HCT116 (cell line): ENCODE measurements at regions not wholly inside any gene's neighbourhood (a gene's known extent, or its start where the extent isn't known, plus 50 kb on each side); places are given as distances from the start of the nearest gene placed in this dataset.

ENCODE experiments used
- ATAC-seq: fragments of 200-7000 bp; cut with Tn5 transposase; 2 replicates; pipeline ENCODE4 v1.9.1; 2020; ENCODE audit warnings: mild to moderate bottlenecking, moderate library complexity
- BruUV-seq: library from RNA; stranded (reverse); fragments of 400-500 nt; replicated peaks from 2 replicates; lab custom pipeline; 2021; lab: Mats Ljungman, UMichigan
- CTCF ChIA-PET: fragments of 300-600 bp; sonication (Branson Sonifier 250); formaldehyde crosslinking; loops from one replicate; lab custom pipeline; 2021; ENCODE audit warnings: antibody characterized with exemption; lab: Charles Lee
- POLR2A ChIA-PET: fragments of 300-600, 350-600 bp; sonication (Branson Sonifier 250); formaldehyde crosslinking; loops from one replicate; lab custom pipeline; 2021; ENCODE audit warnings: antibody characterized with exemption; lab: Charles Lee
- RAD21 ChIA-PET, 2 experiments: fragments of 300-600 bp; sonication (Branson Sonifier 250); formaldehyde crosslinking; loops; one replicate each; lab custom pipeline; 2023; ENCODE audit warnings: low total read pairs in 2 of 2; ENCODE audit not compliant: uncharacterized antibody in 2 of 2, unreplicated experiment in 2 of 2, low non-redundant PET in 1 of 2; lab: Charles Lee
- DNase-seq: peaks from one replicate; pipeline ENCODE4 v3.0.0-alpha.2; 2010; ENCODE audit warnings: low read depth, low spot score
- H2AFZ ChIP-seq: fragments of 200-600 bp; shearing (Covaris generic), sonication (generic); 2 replicates; pipeline ENCODE4 v1.6.1; 2017; ENCODE audit warnings: low read depth, mixed run types, mixed read lengths, antibody characterized with exemption, low read length; ENCODE audit not compliant: poor library complexity, severe bottlenecking
- H3K27ac ChIP-seq: 2 replicates; pipeline ENCODE4 v1.5.1; 2012; ENCODE audit warnings: low read depth, low read length
- H3K27me3 ChIP-seq: fragments of 200-600 bp; sonication (generic); 2 replicates; pipeline ENCODE4 v1.6.1; 2016; ENCODE audit warnings: mixed run types, low read length, mixed read lengths; ENCODE audit not compliant: insufficient read depth
- H3K36me3 ChIP-seq, 2 experiments: fragments of 200-500 bp in 1 of 2; fragments of 200-600 bp in 1 of 2; sonication (Bioruptor generic) in 1 of 2; sonication (generic) in 1 of 2; 2 replicates each; pipeline versions ENCODE4 v1.5.1 to v1.6.1; 2014 to 2016; ENCODE audit warnings: low read length in 2 of 2, inconsistent platforms in 1 of 2, mixed read lengths in 1 of 2, mixed run types in 1 of 2; ENCODE audit not compliant: insufficient read depth in 2 of 2, control insufficient read depth in 1 of 2
- H3K4me1 ChIP-seq, 2 experiments: fragments of 200-600 bp in 1 of 2; sonication (generic) in 1 of 2; 2 replicates each; pipeline versions ENCODE4 v1.5.1 to v1.6.1; 2012 to 2017; ENCODE audit warnings: low read length in 2 of 2, inconsistent platforms in 1 of 2, mild to moderate bottlenecking in 1 of 2, mixed read lengths in 1 of 2, mixed run types in 1 of 2, moderate library complexity in 1 of 2; ENCODE audit not compliant: insufficient read depth in 2 of 2, control insufficient read depth in 1 of 2
- H3K4me2 ChIP-seq: fragments of 200-600 bp; sonication (generic); 2 replicates; pipeline ENCODE4 v1.6.1; 2017; ENCODE audit warnings: mixed run types, low read length, mixed read lengths
- H3K4me3 ChIP-seq, 2 experiments: fragments of 200-600 bp in 1 of 2; sonication (generic) in 1 of 2; replicated peaks in 1 of 2; 2 replicates each; pipeline ENCODE4 v1.5.1; 2011 to 2016; ENCODE audit warnings: low read length in 2 of 2, control low read depth in 1 of 2, low read depth in 1 of 2, mild to moderate bottlenecking in 1 of 2, mixed read lengths in 1 of 2, mixed run types in 1 of 2
- H3K79me2 ChIP-seq: fragments of 200-600 bp; sonication (generic); 2 replicates; pipeline ENCODE4 v1.6.1; 2017; ENCODE audit warnings: mild to moderate bottlenecking, mixed run types, low read length, moderate library complexity, mixed read lengths; ENCODE audit not compliant: insufficient read depth
- H3K9ac ChIP-seq: fragments of 200-600 bp; sonication (generic); 2 replicates; pipeline ENCODE4 v1.6.1; 2016; ENCODE audit warnings: low read length, mixed read lengths
- H3K9me2 ChIP-seq: fragments of 200-600 bp; sonication (generic), shearing (Covaris generic); 2 replicates; pipeline ENCODE4 v1.6.1; 2017; ENCODE audit warnings: mixed run types, mild to moderate bottlenecking, moderate library complexity; ENCODE audit not compliant: insufficient read depth
- H3K9me3 ChIP-seq, 2 experiments: fragments of 200-500 bp in 1 of 2; fragments of 200-600 bp in 1 of 2; sonication (Bioruptor generic) in 1 of 2; sonication (generic) in 1 of 2; 2 replicates each; pipeline ENCODE4 v1.6.1; 2014 to 2017; ENCODE audit warnings: low read length in 2 of 2, mixed read lengths in 2 of 2, inconsistent platforms in 1 of 2, low read depth in 1 of 2, mild to moderate bottlenecking in 1 of 2, mixed run types in 1 of 2, moderate library complexity in 1 of 2; ENCODE audit not compliant: control insufficient read depth in 1 of 2, insufficient read depth in 1 of 2
- H4K20me1 ChIP-seq: fragments of 200-600 bp; sonication (generic), shearing (Covaris generic); 2 replicates; pipeline ENCODE4 v1.6.1; 2017; ENCODE audit warnings: mixed run types, mild to moderate bottlenecking, moderate library complexity; ENCODE audit not compliant: insufficient read depth
- ATF3 ChIP-seq: IDR thresholded peaks from 2 replicates; pipeline ENCODE4 v1.6.1; 2012
- CBX3 ChIP-seq: IDR thresholded peaks from 2 replicates; pipeline ENCODE4 v1.6.1; 2012; ENCODE audit warnings: low read depth
- ELF1 ChIP-seq: IDR thresholded peaks from 2 replicates; pipeline ENCODE4 v1.6.1; 2012; ENCODE audit warnings: low read depth, borderline replicate concordance
- EZH2 ChIP-seq: fragments of 200-600 bp; sonication (generic); IDR thresholded peaks from 2 replicates; pipeline ENCODE4 v1.6.1; 2017; ENCODE audit warnings: antibody characterized with exemption, mixed run types
- EZH2phosphoT487 ChIP-seq: fragments of 200-600 bp; IDR thresholded peaks from 2 replicates; pipeline ENCODE4 v1.6.1; 2018; ENCODE audit warnings: antibody characterized with exemption, borderline replicate concordance
- JUND ChIP-seq: IDR thresholded peaks from 2 replicates; pipeline ENCODE4 v1.6.1; 2012
- MAX ChIP-seq: IDR thresholded peaks from 2 replicates; pipeline ENCODE4 v1.6.1; 2012
- POLR2A ChIP-seq: IDR thresholded peaks from 2 replicates; pipeline ENCODE4 v1.7.0; 2011; ENCODE audit warnings: borderline replicate concordance; ENCODE audit not compliant: insufficient read depth, insufficient read length; ENCODE audit errors: extremely low read depth
- POLR2AphosphoS5 ChIP-seq: IDR thresholded peaks from 2 replicates; pipeline ENCODE4 v1.6.1; 2011; ENCODE audit warnings: mild to moderate bottlenecking, low read depth, low read length, moderate library complexity
- RAD21 ChIP-seq: IDR thresholded peaks from 2 replicates; pipeline ENCODE4 v1.6.1; 2012; ENCODE audit warnings: low read depth, mild to moderate bottlenecking
- REST ChIP-seq: IDR thresholded peaks from 2 replicates; pipeline ENCODE4 v1.6.1; 2012; ENCODE audit warnings: low read depth
- SRF ChIP-seq: IDR thresholded peaks from 2 replicates; pipeline ENCODE4 v1.6.1; 2012; ENCODE audit warnings: low read depth
- TCF7L2 ChIP-seq: IDR thresholded peaks from 2 replicates; pipeline ENCODE4 v1.7.0; 2011; ENCODE audit warnings: borderline replicate concordance, inconsistent platforms; ENCODE audit not compliant: insufficient read depth, insufficient read length; ENCODE audit errors: extremely low read depth
- YY1 ChIP-seq: IDR thresholded peaks from 2 replicates; pipeline ENCODE4 v1.6.1; 2011; ENCODE audit warnings: low read length, low read depth, moderate library complexity, mild to moderate bottlenecking; ENCODE audit not compliant: insufficient replicate concordance; ENCODE audit errors: extremely low read depth
- ZBTB33 ChIP-seq: IDR thresholded peaks from 2 replicates; pipeline ENCODE4 v1.6.1; 2011; ENCODE audit warnings: mild to moderate bottlenecking, low read length, moderate library complexity; ENCODE audit not compliant: insufficient replicate concordance; ENCODE audit errors: extremely low read depth
- ZNF274 ChIP-seq: fragments of 200-500 bp; sonication (Bioruptor generic); IDR thresholded peaks from 2 replicates; pipeline ENCODE4 v1.6.1; 2014; ENCODE audit warnings: mild to moderate bottlenecking, low read depth, low read length, inconsistent platforms
- intact Hi-C: fragments of 100-400 bp; cut with micrococcal nuclease; formaldehyde crosslinking; loops from 2 replicates; pipeline ENCODE4 v1.10.0; 2022

- TF ChIP-seq TCF7L2 = no peak
- TF ChIP-seq MAX = no peak
These were observed 617.6 kb downstream of the EBF1 start (continued) for GRCh38 chr5:158482125-158482524.

- RAD21 ChIA-PET = no interaction called here
- H4K20me1 ChIP-seq = no peaks in the 10 kb centered on the region
- H3K4me2 ChIP-seq = no peak overlapping the region
- H3K36me3 ChIP-seq = no peaks in the 10 kb centered on the region
- H3K27ac ChIP-seq = no peak overlapping the region
- no peaks in the 10 kb centered on the region for H3K79me2 ChIP-seq
- POLR2A ChIA-PET = no interaction called here
- H3K27me3 ChIP-seq = peaks cover 27% of the 10 kb centered on the region; the same call in 1 of the 2 replicates
- intact Hi-C loops = no loop called here
- no peaks in the 10 kb centered on the region for H3K9me2 ChIP-seq
- ATAC-seq = no peak
- CTCF ChIA-PET = no interaction called here
- H3K4me1 ChIP-seq = no peaks in the 10 kb centered on the region
- H2AFZ ChIP-seq = no peak overlapping the region
- no peak for DNase-seq
- TF ChIP-seq POLR2AphosphoS5 = no peak
- no peak for TF ChIP-seq MAX
- no peak for TF ChIP-seq POLR2A
- TF ChIP-seq ZNF274 = no peak
- TF ChIP-seq REST = no peak
- TF ChIP-seq ATF3 = no peak
- no peak for TF ChIP-seq EZH2
- no peak for TF ChIP-seq ZBTB33
- no peak for TF ChIP-seq EZH2phosphoT487
- TF ChIP-seq CBX3 = no peak
- no peak for TF ChIP-seq ELF1
- TF ChIP-seq SRF = no peak
- no peak for TF ChIP-seq YY1
- TF ChIP-seq RAD21 = no peak
- no peak for TF ChIP-seq JUND
- BruUV-seq = no TSS peak
- H3K4me3 ChIP-seq = no peak overlapping the region
- no peaks in the 10 kb centered on the region for H3K9me3 ChIP-seq
- no peak overlapping the region for H3K9ac ChIP-seq
These were observed 619.2 kb upstream of the CLINT1 start for GRCh38 chr5:158478139-158478538.
